Esophagus squamous epithelium (tissue), 4 donors: ENCODE measurements at regions not wholly inside any gene's neighbourhood (a gene's known extent, or its start where the extent isn't known, plus 50 kb on each side); places are given as distances from the start of the nearest gene placed in this dataset.

ENCODE experiments used
- POLR2A ChIP-seq, 4 donors: fragments of 450-650 bp; IDR thresholded peaks; one replicate each; pipeline ENCODE4 v1.6.1; 2017; ENCODE audit warnings: antibody characterized with exemption in 4 of 4, mild to moderate bottlenecking in 4 of 4, moderate library complexity in 3 of 4
- TF ChIP-seq, protein P1 (sequence below), 6 experiments: fragments of 450-650 bp in 4 of 6; fragments of 200-600 bp in 2 of 6; sonication (generic) in 2 of 6; IDR thresholded peaks; one replicate each; pipeline ENCODE4 v1.5.1; 2016 to 2019; ENCODE audit warnings: antibody characterized with exemption in 6 of 6, mild to moderate bottlenecking in 4 of 6, moderate library complexity in 4 of 6

DNA sequence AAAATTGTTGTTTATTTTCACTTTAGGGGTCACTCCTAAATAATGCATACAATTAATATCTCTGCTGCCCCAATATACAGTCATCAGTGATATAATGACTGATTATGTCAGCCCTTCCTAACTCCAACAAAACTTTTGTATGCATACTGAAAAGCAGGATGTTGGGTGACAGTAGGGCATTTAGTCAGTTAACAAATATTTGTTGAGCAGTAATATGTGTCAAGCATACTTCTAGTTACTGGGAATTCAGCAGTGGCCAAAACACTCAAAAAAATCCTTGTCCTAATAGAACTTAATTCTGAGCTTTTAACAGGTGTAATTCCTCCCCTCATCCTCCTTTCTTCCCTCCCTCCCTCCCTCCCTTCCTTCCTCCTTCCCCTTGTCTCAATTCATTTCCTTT is 560.7 kb upstream of the KLHL1 start:
- TF ChIP-seq, protein P1, sequence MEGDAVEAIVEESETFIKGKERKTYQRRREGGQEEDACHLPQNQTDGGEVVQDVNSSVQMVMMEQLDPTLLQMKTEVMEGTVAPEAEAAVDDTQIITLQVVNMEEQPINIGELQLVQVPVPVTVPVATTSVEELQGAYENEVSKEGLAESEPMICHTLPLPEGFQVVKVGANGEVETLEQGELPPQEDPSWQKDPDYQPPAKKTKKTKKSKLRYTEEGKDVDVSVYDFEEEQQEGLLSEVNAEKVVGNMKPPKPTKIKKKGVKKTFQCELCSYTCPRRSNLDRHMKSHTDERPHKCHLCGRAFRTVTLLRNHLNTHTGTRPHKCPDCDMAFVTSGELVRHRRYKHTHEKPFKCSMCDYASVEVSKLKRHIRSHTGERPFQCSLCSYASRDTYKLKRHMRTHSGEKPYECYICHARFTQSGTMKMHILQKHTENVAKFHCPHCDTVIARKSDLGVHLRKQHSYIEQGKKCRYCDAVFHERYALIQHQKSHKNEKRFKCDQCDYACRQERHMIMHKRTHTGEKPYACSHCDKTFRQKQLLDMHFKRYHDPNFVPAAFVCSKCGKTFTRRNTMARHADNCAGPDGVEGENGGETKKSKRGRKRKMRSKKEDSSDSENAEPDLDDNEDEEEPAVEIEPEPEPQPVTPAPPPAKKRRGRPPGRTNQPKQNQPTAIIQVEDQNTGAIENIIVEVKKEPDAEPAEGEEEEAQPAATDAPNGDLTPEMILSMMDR (IDR thresholded peaks at IDR 0.05), result no peak
- TF ChIP-seq POLR2A (IDR thresholded peaks at IDR 0.05), result no peak
